ENCODE measurements at regions not wholly inside any gene's neighbourhood (a gene's known extent, or its start where the extent isn't known, plus 50 kb on each side); places are given as distances from the start of the nearest gene placed in this dataset.

DNA sequence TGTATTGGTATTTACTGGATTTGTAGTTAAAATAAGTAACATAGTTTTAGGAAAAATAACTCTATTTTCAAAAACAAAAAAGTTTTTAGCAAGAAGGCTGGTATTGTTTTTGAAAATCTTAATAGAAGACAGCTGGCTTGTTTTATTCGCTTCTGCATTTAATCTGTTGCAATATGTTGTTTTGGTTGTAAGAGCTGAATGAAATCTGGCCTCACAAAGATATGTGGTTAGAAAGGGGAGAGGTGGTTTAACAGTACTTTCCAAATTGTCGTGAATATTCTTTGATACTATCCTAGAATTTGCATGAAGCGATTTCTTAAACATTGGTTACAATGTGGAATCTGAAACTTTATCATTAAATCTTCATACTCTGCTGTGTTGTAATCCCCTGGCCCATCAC lies 355.9 kb upstream of the FZD8 start:
- TF ChIP-seq, protein P1, sequence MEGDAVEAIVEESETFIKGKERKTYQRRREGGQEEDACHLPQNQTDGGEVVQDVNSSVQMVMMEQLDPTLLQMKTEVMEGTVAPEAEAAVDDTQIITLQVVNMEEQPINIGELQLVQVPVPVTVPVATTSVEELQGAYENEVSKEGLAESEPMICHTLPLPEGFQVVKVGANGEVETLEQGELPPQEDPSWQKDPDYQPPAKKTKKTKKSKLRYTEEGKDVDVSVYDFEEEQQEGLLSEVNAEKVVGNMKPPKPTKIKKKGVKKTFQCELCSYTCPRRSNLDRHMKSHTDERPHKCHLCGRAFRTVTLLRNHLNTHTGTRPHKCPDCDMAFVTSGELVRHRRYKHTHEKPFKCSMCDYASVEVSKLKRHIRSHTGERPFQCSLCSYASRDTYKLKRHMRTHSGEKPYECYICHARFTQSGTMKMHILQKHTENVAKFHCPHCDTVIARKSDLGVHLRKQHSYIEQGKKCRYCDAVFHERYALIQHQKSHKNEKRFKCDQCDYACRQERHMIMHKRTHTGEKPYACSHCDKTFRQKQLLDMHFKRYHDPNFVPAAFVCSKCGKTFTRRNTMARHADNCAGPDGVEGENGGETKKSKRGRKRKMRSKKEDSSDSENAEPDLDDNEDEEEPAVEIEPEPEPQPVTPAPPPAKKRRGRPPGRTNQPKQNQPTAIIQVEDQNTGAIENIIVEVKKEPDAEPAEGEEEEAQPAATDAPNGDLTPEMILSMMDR (IDR thresholded peaks at IDR 0.05; ENCODE audit: insufficient read depth, low read length, poor library complexity, severe bottlenecking), result no peak
- DNase-seq (ENCODE audit: extremely low read depth, insufficient read length), result no peak
- Histone ChIP-seq H3K4me3 (replicated peaks; ENCODE audit: low read depth, low read length) (no peak overlapping the region), H3K27me3 (replicated peaks; ENCODE audit: control insufficient read depth, insufficient read depth, low read length) (no peaks in the 10 kb centered on the region), H3K36me3 (ENCODE audit: control insufficient read depth, insufficient read depth, low read length) (no peaks in the 10 kb centered on the region)

DNA sequence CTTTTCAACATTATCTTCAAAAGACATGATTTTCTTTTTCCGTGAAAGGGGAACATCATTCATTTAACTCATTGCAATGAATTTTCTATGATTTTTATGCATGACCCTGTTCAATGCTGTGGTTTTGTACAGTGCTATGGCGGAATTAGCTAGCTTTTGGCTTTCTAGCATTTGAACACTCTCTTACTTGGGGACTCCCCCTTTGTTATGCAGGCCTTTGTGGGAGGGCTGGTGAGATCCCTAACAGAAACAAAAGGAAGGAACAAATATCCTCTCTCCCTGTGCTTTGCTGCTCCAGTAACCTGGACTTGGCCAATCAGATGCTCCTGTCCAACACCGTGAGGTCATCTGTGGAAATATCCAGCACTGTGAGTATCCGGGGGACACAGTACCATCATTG lies 353.4 kb upstream of the FZD8 start:
- Histone ChIP-seq H3K4me3 (replicated peaks; ENCODE audit: low read depth, low read length) (no peak overlapping the region), H3K36me3 (ENCODE audit: control insufficient read depth, insufficient read depth, low read length) (no peaks in the 10 kb centered on the region), H3K27me3 (replicated peaks; ENCODE audit: control insufficient read depth, insufficient read depth, low read length) (no peaks in the 10 kb centered on the region)
- TF ChIP-seq, protein P1 (IDR thresholded peaks at IDR 0.05; ENCODE audit: insufficient read depth, low read length, poor library complexity, severe bottlenecking), result no peak
- DNase-seq (ENCODE audit: extremely low read depth, insufficient read length), result no peak

DNA sequence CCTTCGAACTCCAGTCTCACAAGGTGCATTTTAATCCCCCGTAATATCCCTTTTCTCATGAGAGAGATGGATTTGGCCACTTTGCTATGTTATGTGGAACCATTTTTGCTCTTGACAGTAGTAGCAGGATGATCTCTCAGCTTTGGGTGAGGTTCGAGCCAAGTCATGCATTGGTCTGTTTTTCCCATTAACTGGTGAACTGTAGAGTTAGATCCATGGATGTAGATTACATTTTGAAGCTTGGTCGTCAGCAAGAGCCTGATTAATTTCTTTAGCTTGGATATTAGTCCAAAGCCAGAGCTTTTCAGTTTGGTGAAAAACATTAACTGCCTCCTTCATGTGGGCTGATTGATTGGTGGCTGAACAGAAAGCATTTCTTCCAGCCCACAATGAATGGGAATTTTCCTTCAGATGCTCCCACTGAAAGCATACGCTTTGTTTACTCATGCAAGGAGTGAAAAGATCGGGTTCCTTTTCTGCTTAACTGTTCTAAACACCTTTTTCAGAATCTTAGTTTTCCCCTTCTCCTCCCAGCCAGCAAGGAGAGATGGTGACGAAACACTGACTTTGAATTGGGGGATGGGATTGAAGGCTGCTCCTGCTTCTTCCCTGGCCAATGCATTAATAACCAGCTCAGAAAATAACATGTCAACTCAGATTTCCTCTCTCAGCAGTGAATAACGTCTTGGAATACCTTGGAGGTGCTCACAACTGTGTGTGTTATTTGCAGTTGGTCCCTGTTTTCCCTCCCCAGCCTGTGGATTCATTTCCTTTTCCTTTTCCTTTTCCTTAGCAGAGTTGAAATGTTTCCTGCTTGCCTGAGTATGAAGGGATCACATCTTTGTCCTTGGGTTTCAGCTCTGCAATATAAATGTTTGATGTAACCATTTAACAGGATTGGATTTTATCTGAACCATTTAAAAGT lies 351.8 kb upstream of the FZD8 start:
- Histone ChIP-seq H3K36me3 (ENCODE audit: control insufficient read depth, insufficient read depth, low read length) (no peaks in the 10 kb centered on the region), H3K4me3 (replicated peaks; ENCODE audit: low read depth, low read length) (no peak overlapping the region), H3K27me3 (replicated peaks; ENCODE audit: control insufficient read depth, insufficient read depth, low read length) (no peaks in the 10 kb centered on the region)
- no peak for DNase-seq (ENCODE audit: extremely low read depth, insufficient read length)
- TF ChIP-seq, protein P1 (IDR thresholded peaks at IDR 0.05; ENCODE audit: insufficient read depth, low read length, poor library complexity, severe bottlenecking), result no peak

DNA sequence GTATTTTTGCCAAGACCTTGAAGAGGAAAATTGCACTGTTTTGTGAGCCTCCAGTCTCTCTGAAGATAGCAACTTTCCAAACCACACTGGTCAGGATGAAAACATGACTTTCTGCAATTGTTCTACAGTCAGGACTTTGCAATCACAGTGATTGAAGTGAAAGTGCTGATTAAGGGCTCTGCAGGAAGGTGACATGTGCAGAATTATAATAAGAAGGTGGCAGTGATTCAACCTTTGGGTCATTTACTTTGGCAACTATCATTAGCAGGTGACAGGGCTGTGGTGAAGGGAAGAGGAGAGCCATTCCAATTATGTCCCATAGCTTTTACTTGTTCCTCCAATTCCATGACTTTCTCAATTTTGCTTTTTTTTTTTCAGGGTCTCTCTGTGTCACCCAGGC lies 350.0 kb upstream of the FZD8 start:
- Histone ChIP-seq H3K36me3 (ENCODE audit: control insufficient read depth, insufficient read depth, low read length) (no peaks in the 10 kb centered on the region), H3K27me3 (replicated peaks; ENCODE audit: control insufficient read depth, insufficient read depth, low read length) (no peaks in the 10 kb centered on the region), H3K4me3 (replicated peaks; ENCODE audit: low read depth, low read length) (no peak overlapping the region)
- TF ChIP-seq, protein P1 (IDR thresholded peaks at IDR 0.05; ENCODE audit: insufficient read depth, low read length, poor library complexity, severe bottlenecking), result no peak
- DNase-seq (ENCODE audit: extremely low read depth, insufficient read length), result no peak

DNA sequence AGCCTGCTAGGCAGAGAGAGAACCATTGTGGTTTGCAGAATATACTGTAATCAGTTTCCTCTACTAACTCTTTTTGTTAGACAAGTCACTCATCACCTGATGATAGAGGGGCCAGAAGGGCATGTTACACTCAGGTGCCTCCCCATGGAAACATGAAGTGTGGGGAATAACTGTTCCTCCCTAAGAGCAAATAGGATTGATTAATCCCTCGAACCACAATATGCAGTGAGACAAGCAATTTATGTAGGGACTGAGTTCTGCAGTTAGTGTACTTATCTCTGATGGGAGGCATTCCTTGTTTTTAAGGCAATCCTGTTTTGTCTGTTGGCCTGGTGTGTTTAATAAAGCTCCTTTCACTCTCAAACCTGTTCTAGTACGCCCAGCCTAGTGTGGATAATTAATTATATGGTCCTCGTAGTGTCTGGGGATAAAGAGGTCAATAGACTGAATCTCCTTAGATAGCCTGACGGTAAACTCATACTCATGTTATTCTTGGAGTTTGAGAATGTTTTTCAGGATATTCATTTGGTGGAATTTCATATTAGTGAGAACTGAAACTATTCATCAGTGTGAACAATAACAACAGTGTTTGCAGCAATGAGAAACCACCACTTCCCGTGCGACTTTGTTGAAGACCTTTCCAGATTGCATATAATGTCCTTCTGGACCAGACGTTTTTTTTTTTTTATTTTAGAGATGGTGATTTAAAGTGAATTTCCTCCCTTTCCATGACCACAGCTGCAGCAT lies 344.8 kb upstream of the FZD8 start:
- DNase-seq (ENCODE audit: extremely low read depth, insufficient read length), result no peak
- TF ChIP-seq, protein P1 (IDR thresholded peaks at IDR 0.05; ENCODE audit: insufficient read depth, low read length, poor library complexity, severe bottlenecking), result no peak
- no peaks in the 10 kb centered on the region for H3K27me3 ChIP-seq (replicated peaks; ENCODE audit: control insufficient read depth, insufficient read depth, low read length)
- no peaks in the 10 kb centered on the region for H3K36me3 ChIP-seq (ENCODE audit: control insufficient read depth, insufficient read depth, low read length)
- H3K4me3 ChIP-seq (replicated peaks; ENCODE audit: low read depth, low read length), result no peak overlapping the region
